ENCODE measurements at regions not wholly inside any gene's neighbourhood (a gene's known extent, or its start where the extent isn't known, plus 50 kb on each side); places are given as distances from the start of the nearest gene placed in this dataset.

GRCh38 chr4:176957353-176958118 is 164.8 kb upstream of the VEGFC start:
- TF ChIP-seq, protein P1, sequence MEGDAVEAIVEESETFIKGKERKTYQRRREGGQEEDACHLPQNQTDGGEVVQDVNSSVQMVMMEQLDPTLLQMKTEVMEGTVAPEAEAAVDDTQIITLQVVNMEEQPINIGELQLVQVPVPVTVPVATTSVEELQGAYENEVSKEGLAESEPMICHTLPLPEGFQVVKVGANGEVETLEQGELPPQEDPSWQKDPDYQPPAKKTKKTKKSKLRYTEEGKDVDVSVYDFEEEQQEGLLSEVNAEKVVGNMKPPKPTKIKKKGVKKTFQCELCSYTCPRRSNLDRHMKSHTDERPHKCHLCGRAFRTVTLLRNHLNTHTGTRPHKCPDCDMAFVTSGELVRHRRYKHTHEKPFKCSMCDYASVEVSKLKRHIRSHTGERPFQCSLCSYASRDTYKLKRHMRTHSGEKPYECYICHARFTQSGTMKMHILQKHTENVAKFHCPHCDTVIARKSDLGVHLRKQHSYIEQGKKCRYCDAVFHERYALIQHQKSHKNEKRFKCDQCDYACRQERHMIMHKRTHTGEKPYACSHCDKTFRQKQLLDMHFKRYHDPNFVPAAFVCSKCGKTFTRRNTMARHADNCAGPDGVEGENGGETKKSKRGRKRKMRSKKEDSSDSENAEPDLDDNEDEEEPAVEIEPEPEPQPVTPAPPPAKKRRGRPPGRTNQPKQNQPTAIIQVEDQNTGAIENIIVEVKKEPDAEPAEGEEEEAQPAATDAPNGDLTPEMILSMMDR (IDR thresholded peaks at IDR 0.05; ENCODE audit: low read depth, low read length) = no peak
- TF ChIP-seq EZH2phosphoT487 (IDR thresholded peaks at IDR 0.05; ENCODE audit: low read depth) = no peak
